Memory B cell (primary cell): ENCODE measurements at regions not wholly inside any gene's neighbourhood (a gene's known extent, or its start where the extent isn't known, plus 50 kb on each side); places are given as distances from the start of the nearest gene placed in this dataset.

Experiments
- ATAC-seq: fragments of 150-1000 bp; cut with Tn5 transposase; 2 replicates; pipeline ENCODE4 v1.10.0; 2021; ENCODE audit warnings: low read depth, mild to moderate bottlenecking, moderate library complexity
- DNase-seq, 2 donors: peaks; one replicate each; pipeline ENCODE4 v3.0.0; 2022; ENCODE audit warnings: low spot score in 2 of 2
- H3K27ac Mint-ChIP-seq: one replicate; pipeline ENCODE4 v1.8.0; 2022; ENCODE audit warnings: mild to moderate bottlenecking, moderate library complexity, mixed read lengths
- H3K27me3 Mint-ChIP-seq: one replicate; pipeline ENCODE4 v1.8.0; 2022; ENCODE audit warnings: mixed read lengths
- H3K36me3 Mint-ChIP-seq: one replicate; pipeline ENCODE4 v1.8.0; 2022; ENCODE audit warnings: mild to moderate bottlenecking, mixed read lengths
- H3K4me1 Mint-ChIP-seq: one replicate; pipeline ENCODE4 v1.8.0; 2022; ENCODE audit warnings: mixed read lengths
- H3K4me3 Mint-ChIP-seq: one replicate; pipeline ENCODE4 v1.8.0; 2022; ENCODE audit warnings: mild to moderate bottlenecking, moderate library complexity, mixed read lengths
- H3K9me3 Mint-ChIP-seq: one replicate; pipeline ENCODE4 v1.8.0; 2022; ENCODE audit warnings: mixed read lengths

DNA sequence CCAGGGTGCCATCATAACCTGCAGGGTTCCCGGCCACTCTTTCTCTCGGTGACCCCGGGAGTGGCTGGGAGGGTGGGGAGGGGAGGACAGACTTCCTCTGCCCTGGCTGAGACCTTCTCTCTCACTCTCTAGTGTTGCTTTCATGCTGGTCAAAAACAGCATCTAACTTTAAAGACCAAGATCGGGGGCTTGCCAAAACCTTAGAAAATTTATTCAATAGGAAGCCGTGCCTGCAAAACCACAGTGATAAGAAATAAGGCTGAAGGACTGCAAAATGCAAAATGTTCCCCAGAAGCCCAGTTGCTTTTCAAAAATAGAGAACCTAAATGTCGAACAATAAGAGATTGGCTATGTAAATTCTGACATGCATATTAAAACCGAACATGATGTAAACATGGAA, 344.0 kb downstream of the FOXL1 start:
- Mint-ChIP-seq H3K36me3 (no peaks in the 10 kb centered on the region), H3K27me3 (peaks cover 10% of the 10 kb centered on the region), H3K9me3 (no peaks in the 10 kb centered on the region), H3K4me3 (no peak overlapping the region), H3K27ac (no peak overlapping the region), H3K4me1 (no peaks in the 10 kb centered on the region)
- no peak for DNase-seq
- no peak for ATAC-seq

DNA sequence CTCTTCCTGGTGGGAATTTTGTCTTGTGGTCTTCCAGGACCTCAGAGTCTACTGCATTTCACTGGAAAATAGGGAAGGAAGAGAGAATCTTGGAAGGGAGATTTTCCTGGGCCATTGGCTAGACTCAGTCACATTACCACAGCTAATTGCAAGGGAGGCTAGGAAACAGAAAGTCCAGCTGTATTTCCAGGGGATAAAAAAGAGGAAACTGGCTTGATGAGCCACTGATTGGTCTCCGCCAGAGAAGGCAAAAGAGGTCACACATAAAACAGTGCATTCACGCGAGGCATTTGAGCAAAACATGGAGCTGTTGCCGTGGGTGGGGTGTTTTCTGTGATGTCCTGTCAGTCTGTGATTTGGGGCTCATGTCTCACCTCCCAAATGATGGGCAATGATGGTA, 345.3 kb downstream of the FOXL1 start:
- H3K27ac Mint-ChIP-seq = no peak overlapping the region
- H3K4me1 Mint-ChIP-seq = no peaks in the 10 kb centered on the region
- no peaks in the 10 kb centered on the region for H3K36me3 Mint-ChIP-seq
- no peaks in the 10 kb centered on the region for H3K9me3 Mint-ChIP-seq
- no peak for ATAC-seq
- peaks cover 10% of the 10 kb centered on the region for H3K27me3 Mint-ChIP-seq
- no peak overlapping the region for H3K4me3 Mint-ChIP-seq
- no peak for DNase-seq

DNA sequence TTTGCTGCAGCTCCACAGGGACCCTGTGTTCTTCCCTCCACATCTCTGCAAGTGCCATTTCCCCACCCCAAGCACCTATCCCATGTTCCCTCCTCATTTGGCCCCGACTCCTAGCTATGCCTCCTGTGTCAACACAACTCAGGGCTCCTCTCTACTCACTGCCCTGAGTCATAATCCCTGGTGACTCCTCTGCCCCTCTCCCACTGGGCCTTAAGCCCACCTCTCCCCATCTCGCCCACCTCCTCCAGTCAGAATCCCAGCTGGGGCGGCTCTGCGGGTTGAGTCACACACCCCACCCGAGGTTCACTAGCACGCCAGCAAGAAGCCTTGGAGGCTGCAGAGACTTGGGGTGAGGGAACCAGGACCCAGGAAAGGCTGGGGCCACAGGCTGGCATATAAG, 346.2 kb downstream of the FOXL1 start:
- Mint-ChIP-seq H3K9me3 (no peaks in the 10 kb centered on the region), H3K27ac (no peak overlapping the region), H3K4me1 (peaks cover 3% of the 10 kb centered on the region), H3K4me3 (no peak overlapping the region), H3K27me3 (peaks cover 11% of the 10 kb centered on the region), H3K36me3 (no peaks in the 10 kb centered on the region)
- DNase-seq = no peak
- ATAC-seq = no peak

DNA sequence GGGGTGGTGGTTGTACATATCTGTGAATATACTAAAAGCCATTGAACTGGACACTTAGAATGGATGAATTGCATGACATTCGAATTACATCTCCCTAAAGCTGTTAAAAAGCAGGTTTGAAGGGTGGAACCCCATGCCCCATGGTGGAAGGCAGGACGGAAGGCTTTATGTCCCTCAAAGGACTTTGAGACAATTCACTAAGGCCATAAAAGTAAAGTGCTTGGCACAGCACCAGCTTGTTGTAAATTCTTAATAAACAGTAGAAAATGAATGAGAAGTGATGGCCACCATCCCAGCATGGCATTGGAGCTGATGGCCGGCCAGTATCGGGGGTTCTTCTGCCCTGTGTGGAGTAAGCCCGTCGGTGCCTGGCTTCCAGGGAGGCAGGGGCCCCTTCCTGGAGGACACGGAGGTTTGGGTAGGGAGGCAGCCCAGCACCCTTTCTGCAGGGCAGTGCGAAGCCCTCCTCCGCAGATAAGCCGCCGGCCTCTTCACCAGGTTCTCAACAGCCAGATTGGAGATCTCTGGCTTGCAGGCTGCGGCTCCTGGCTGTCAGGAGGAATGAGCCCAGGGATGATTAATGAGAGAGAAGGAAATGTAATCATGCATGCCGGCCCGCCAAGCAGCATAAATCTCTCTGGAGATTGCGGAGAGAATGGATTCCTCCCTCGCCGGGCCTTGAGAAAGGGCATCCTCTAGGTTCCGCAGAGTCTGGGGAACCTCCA, 346.9 kb downstream of the FOXL1 start:
- no peak for ATAC-seq
- peaks cover 12% of the 10 kb centered on the region for H3K27me3 Mint-ChIP-seq
- H3K4me1 Mint-ChIP-seq = peaks cover 3% of the 10 kb centered on the region
- H3K27ac Mint-ChIP-seq = no peak overlapping the region
- no peak for DNase-seq
- no peak overlapping the region for H3K4me3 Mint-ChIP-seq
- H3K9me3 Mint-ChIP-seq = no peaks in the 10 kb centered on the region
- no peaks in the 10 kb centered on the region for H3K36me3 Mint-ChIP-seq

DNA sequence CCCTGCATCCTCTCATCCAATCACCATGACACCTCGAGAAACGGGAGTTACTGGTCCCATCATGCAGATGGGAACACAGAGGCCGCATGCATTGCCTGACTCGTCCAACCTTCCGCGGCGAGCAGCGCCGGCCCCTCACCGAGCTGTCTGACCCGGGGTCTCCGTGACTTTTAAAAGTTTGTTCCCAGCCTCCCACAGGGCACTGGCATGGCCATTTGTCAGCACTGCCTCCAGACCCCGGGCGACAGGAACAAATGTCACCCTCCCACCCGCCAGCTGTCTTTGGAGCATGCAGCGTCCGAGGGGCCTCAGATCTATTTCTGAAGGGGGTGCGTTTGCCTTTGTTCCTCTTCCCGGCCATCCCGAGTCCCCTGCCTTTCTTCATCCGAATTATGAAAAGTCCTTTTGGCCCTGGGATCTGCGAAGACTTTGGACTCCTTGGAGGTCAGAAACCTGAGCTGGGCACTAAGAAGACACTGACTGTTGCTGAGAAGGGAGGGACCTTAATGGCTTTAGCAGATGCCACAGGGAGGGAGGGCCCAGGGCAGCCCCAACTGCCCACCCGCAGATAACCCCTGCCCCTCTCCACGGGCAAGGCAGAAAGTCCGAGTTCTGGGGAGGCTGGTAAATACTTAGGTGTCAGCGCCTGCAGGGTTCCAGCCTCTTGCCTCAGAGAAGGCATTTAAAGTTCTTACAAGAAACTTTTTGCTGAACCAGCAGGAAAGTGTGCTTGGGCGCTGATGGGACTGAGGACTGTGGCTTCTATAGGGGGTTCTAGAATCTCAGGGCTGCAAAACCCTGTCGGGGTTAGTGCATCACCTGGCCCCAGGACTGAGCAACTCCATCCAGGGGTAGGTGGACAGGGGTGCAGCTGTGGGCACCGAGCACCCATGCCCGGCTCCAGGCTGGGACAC, 348.1 kb downstream of the FOXL1 start:
- no peak overlapping the region for H3K27ac Mint-ChIP-seq
- H3K9me3 Mint-ChIP-seq = no peaks in the 10 kb centered on the region
- no peak overlapping the region for H3K4me3 Mint-ChIP-seq
- peaks cover 13% of the 10 kb centered on the region for H3K27me3 Mint-ChIP-seq
- ATAC-seq (no peak), DNase-seq (no peak)
- H3K36me3 Mint-ChIP-seq = no peaks in the 10 kb centered on the region
- peaks cover 3% of the 10 kb centered on the region for H3K4me1 Mint-ChIP-seq

DNA sequence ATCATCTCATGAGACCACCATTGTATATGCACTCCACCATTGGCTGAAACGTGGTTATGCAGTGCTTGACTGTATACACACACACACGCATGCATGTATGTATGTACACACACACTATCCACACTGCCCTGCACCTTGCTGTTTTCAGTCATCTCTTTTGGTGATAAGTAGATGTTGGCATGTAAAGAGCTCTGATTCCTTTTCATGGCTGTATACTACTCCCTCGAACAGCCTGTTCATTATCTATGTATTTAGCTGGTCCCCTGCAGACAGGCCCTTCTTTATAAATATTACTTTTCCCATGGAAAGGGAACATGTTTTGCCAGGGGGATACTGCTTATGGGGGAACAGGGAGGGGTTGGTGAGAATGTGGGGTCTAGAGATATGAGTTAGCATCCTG, 349.4 kb downstream of the FOXL1 start:
- no peak overlapping the region for H3K27ac Mint-ChIP-seq
- ATAC-seq = no peak
- peaks cover 13% of the 10 kb centered on the region for H3K27me3 Mint-ChIP-seq
- no peak overlapping the region for H3K4me3 Mint-ChIP-seq
- DNase-seq = no peak
- peaks cover 3% of the 10 kb centered on the region for H3K4me1 Mint-ChIP-seq
- H3K9me3 Mint-ChIP-seq = no peaks in the 10 kb centered on the region
- H3K36me3 Mint-ChIP-seq = no peaks in the 10 kb centered on the region

DNA sequence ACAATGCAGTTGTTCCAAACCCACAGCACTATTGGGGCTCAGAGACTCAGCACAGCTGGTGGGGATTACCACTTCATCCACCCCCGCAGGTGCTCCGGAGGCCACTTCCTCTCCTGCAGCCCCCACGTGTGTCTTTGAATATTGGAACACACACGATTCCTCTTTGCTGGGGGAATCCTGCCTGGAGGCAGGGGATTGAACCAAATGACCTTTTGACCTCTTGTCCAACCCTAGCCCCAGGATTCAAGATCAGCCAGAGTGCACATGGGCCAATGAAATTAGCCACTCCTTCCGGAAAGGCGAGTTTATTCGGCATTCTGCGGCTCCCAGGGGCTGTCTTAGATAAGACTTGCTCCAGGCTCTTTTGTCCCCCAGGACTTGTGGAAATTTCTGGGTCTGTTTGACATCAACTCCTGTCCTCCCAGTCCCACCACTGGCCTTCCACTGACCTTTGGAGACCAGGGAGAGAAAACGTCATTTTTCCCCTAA, 350.2 kb downstream of the FOXL1 start:
- ATAC-seq = no peak
- Mint-ChIP-seq H3K27ac (no peak overlapping the region), H3K4me1 (peaks cover 3% of the 10 kb centered on the region), H3K9me3 (no peaks in the 10 kb centered on the region), H3K27me3 (peaks cover 13% of the 10 kb centered on the region), H3K4me3 (no peak overlapping the region), H3K36me3 (no peaks in the 10 kb centered on the region)
- DNase-seq = no peak

DNA sequence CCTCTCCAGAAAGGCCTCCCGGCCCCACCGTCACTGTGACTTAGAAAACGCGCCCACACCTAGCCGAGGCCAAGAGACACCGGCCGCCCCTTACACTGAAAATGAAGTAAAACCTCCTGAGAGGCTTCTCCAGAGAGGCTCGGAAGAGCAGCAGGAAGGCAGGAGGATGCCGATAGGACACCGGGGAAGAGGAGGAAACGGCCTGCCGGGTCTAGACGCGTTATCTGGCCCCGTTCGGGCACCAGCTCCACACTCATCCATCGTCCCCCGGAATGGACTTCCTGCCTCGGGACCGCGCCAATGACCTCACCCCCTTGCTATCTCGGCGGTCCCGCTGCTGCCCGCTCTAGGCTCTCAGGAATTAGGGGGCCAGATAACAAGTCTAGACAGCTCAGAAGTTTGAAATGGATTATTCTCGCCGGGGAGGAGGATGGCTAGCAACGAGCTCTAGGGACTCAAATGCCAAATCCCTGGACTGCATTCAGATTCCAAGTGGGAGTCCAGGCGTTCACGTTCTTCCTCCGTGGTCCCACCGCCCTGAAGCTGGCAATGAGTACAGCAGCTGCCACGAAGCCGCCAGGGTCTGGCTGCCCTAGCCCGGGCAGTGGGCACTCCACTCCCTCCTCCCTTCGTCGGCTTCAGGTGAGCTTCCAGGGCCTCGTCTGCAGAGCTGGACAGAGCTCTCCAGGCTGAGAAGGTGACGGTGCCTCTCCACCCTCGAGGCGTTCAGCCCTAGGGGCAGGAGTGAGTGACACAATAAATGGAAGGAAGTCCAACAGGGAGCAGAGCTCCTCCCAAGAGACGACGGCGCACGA, 350.9 kb downstream of the FOXL1 start:
- DNase-seq (no peak), ATAC-seq (no peak)
- Mint-ChIP-seq H3K4me1 (peaks cover 3% of the 10 kb centered on the region), H3K4me3 (no peak overlapping the region), H3K27me3 (peaks cover 13% of the 10 kb centered on the region), H3K9me3 (no peaks in the 10 kb centered on the region), H3K27ac (no peak overlapping the region), H3K36me3 (no peaks in the 10 kb centered on the region)

DNA sequence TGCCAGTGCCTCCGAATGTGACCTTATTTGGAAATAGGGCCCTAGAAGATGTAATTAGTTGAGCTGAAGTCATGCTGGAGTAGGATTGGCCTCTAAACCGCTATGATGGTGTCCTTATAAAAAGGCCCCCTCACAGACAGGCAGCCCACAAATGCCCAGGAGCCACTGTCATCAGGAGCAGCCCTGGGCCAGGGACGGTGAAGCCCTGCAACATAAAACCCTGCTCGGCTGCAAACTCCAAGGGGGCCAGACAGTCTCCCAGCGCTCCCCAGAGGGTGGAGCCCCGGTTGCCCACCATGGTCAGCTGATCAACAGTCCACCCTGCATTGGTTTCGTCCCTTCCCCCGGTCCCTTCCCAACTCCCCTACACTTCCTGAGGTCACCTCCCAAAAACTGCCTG, 351.7 kb downstream of the FOXL1 start:
- H3K4me1 Mint-ChIP-seq = peaks cover 3% of the 10 kb centered on the region
- ATAC-seq (no peak), DNase-seq (no peak)
- H3K9me3 Mint-ChIP-seq = no peaks in the 10 kb centered on the region
- H3K4me3 Mint-ChIP-seq = no peak overlapping the region
- H3K27me3 Mint-ChIP-seq = peaks cover 6% of the 10 kb centered on the region
- H3K36me3 Mint-ChIP-seq = no peaks in the 10 kb centered on the region
- H3K27ac Mint-ChIP-seq = no peak overlapping the region

DNA sequence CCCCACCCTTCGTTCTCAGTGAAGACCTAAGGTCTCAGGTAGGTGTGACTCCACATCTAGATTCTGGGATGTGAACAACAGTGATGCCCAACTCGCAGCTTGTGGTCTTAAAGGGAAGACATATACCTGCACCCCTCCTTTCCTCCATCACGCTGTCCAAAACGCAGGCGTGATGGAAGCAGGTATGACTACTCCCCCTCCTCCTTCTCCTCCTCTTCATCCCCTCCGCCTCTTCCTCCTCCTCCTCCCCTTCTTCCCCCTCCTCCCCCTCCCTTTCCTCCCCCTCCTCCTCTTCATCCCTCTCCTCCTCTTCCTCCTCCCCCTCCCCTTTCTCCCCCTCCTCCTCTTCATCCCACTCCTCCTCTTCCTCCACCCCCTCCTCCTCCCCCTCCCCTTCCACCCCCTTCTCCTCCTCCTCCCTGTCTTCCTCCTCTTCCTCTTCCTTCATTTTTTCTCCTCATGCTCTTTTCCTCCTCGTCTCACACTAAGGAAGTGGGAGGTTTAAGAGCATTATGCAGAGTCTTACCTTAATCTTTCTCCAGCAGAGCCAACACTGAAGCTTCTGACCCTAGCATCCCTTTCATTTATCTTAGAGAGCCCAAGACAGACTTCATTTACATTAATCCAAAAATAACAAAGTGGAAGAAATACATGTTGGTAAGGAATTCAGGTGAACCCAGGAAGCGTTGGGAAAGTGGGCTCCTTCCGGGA, 352.5 kb downstream of the FOXL1 start:
- Mint-ChIP-seq H3K9me3 (no peaks in the 10 kb centered on the region), H3K27me3 (peaks cover 10% of the 10 kb centered on the region), H3K27ac (no peak overlapping the region), H3K4me1 (peaks cover 4% of the 10 kb centered on the region), H3K4me3 (no peak overlapping the region), H3K36me3 (no peaks in the 10 kb centered on the region)
- no peak for DNase-seq
- no peak for ATAC-seq

DNA sequence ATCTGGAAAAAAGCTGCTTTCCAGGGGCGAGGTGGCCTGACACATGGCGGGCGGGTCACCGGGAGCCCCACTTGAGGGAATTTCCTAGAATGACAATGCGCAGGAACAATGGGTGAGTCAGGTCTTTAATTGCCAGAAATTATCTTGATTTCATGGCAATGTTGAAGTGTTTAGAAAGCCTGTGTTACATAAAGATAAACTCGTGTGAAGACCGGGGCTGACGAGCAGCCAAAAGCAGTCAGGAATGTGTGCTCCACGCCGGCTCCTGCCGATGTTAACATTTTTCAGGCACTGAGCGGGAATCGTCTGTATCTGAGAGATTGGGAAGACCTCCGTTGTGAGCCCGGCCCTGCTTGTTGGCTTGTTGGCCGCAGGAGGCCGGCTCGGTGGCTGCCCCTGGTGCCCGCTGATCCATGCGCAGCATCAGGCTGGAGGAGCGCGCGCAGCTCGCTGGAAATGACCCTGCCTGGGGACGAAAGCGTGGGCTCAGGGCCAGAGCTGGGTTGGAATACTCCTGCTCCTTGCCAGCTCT, 353.1 kb downstream of the FOXL1 start:
- no peaks in the 10 kb centered on the region for H3K9me3 Mint-ChIP-seq
- ATAC-seq = no peak
- no peak for DNase-seq
- peaks cover 10% of the 10 kb centered on the region for H3K27me3 Mint-ChIP-seq
- no peak overlapping the region for H3K27ac Mint-ChIP-seq
- H3K4me3 Mint-ChIP-seq = no peak overlapping the region
- no peaks in the 10 kb centered on the region for H3K36me3 Mint-ChIP-seq
- H3K4me1 Mint-ChIP-seq = peaks cover 4% of the 10 kb centered on the region

DNA sequence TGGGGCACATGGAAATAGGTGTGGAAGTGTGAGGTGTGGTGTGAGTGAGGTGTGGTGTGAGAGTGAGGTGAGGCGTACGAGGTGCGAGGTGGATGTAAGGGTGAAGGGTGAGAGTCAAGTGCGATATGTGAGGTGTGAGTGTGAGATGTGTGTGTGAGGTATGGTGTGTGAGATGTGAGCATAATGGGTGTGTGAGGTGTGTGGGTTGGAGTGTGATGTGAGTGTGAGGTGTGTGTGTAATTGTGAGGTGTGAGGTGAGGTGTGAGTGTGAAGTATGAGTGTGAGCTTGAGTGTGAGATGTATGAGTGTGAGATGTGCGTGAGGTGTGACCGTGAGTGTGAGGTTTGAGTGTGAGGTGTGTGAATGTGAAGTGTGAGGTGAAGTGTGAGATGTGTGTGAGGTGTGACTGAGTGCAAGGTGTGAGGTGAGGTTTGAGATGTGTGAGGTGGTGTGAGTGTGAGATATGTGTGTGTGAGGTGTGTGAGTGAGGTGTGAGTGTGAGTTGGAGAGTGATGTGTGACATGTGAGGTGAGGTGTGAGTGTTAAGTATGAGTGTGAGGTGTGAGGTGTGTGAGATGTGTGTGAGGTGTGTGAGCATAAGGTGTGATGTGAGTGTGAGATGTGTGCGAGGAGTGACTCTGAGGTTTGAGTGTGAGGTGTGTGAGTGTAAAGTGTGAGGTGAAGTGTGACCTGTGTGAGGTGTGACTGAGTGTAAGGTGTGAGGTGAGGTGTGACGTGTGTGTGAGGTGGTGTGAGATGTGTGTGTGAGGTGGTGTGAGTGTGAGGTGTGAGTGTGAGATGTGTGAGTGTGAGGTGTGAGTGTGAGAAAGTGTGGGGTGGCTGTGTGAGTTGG, 354.0 kb downstream of the FOXL1 start:
- H3K27me3 Mint-ChIP-seq = peaks cover 10% of the 10 kb centered on the region

More for the DNA sequence above, 354.0 kb downstream of the FOXL1 start:
- Mint-ChIP-seq H3K27ac (no peak overlapping the region), H3K36me3 (no peaks in the 10 kb centered on the region), H3K4me1 (peaks cover 4% of the 10 kb centered on the region), H3K9me3 (no peaks in the 10 kb centered on the region), H3K4me3 (no peak overlapping the region)
- DNase-seq (no peak), ATAC-seq (no peak)
